ENCODE measurements at regions not wholly inside any gene's neighbourhood (a gene's known extent, or its start where the extent isn't known, plus 50 kb on each side); places are given as distances from the start of the nearest gene placed in this dataset.

DNA sequence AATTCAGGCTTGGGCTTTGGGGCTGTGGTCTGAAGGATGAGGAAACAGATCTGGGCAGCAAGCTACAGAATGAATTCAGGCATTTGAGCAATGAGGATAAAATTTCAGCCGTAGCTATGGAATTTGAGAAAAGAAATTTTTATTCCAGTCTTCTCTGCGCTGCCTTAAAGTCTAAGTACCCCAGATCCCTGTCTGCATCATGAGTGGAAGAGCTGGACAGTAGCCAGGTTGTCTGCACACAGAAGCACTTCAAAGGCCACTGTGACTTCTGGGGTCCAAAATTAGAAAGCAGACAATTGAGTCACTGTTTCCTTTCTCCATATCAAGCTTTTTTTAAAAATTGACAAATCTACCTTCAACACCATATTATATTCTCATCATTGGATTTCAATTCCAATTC is 787.6 kb upstream of the GCFC2 start:
- TF ChIP-seq, protein P1, sequence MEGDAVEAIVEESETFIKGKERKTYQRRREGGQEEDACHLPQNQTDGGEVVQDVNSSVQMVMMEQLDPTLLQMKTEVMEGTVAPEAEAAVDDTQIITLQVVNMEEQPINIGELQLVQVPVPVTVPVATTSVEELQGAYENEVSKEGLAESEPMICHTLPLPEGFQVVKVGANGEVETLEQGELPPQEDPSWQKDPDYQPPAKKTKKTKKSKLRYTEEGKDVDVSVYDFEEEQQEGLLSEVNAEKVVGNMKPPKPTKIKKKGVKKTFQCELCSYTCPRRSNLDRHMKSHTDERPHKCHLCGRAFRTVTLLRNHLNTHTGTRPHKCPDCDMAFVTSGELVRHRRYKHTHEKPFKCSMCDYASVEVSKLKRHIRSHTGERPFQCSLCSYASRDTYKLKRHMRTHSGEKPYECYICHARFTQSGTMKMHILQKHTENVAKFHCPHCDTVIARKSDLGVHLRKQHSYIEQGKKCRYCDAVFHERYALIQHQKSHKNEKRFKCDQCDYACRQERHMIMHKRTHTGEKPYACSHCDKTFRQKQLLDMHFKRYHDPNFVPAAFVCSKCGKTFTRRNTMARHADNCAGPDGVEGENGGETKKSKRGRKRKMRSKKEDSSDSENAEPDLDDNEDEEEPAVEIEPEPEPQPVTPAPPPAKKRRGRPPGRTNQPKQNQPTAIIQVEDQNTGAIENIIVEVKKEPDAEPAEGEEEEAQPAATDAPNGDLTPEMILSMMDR (IDR thresholded peaks at IDR 0.05; ENCODE audit: insufficient read depth, low read length, poor library complexity, severe bottlenecking): no peak
- no peak for TF ChIP-seq EZH2phosphoT487 (conservative IDR thresholded peaks at IDR 0.05; ENCODE audit: low read length)
